ENCODE measurements at regions not wholly inside any gene's neighbourhood (a gene's known extent, or its start where the extent isn't known, plus 50 kb on each side); places are given as distances from the start of the nearest gene placed in this dataset.

GRCh38 chr3:153469162-153469561 is 307.1 kb downstream of the RAP2B start:
- H3K4me3 ChIP-seq: no peak overlapping the region
- WGBS, 4 donors: 88 to 91% (median 88%) methylated on average over 1 of the region's 1 CpG
- intact Hi-C loops (cut with DNase I): no loop called here
- H3K27ac ChIP-seq: no peak overlapping the region
- no peak for DNase-seq
- H3K9me3 ChIP-seq (replicated peaks in 1 of 3): no peaks in the 10 kb centered on the region
- TF ChIP-seq CTCF (IDR thresholded peaks at IDR 0.05) (no peak), POLR2A (IDR thresholded peaks at IDR 0.05) (no peak)
- H3K27me3 ChIP-seq: no peaks in the 10 kb centered on the region
- no peaks in the 10 kb centered on the region for H3K4me1 ChIP-seq (replicated peaks in 1 of 2)
- H3K36me3 ChIP-seq (replicated peaks in 1 of 2): no peaks in the 10 kb centered on the region

- intact Hi-C loops (cut with DNase I): no loop called here
- no peak overlapping the region for H3K27ac ChIP-seq
- WGBS, 4 donors: 49 to 59% (median 58%) methylated on average over 3 of the region's 3 CpGs
- H3K9me3 ChIP-seq (replicated peaks in 1 of 3): no peaks in the 10 kb centered on the region
- TF ChIP-seq POLR2A (IDR thresholded peaks at IDR 0.05) (no peak), CTCF (IDR thresholded peaks at IDR 0.05) (no peak)
- H3K27me3 ChIP-seq: no peaks in the 10 kb centered on the region
- no peak for DNase-seq
- H3K4me3 ChIP-seq: no peak overlapping the region
- no peaks in the 10 kb centered on the region for H3K36me3 ChIP-seq (replicated peaks in 1 of 2)
- no peaks in the 10 kb centered on the region for H3K4me1 ChIP-seq (replicated peaks in 1 of 2)
Measured at GRCh38 chr3:153484842-153485241, 322.8 kb downstream of the RAP2B start.

- Histone ChIP-seq H3K9me3 (replicated peaks in 1 of 3) (no peaks in the 10 kb centered on the region), H3K27me3 (no peaks in the 10 kb centered on the region), H3K4me1 (replicated peaks in 1 of 2) (no peaks in the 10 kb centered on the region), H3K27ac (no peak overlapping the region), H3K36me3 (replicated peaks in 1 of 2) (no peaks in the 10 kb centered on the region), H3K4me3 (no peak overlapping the region)
- intact Hi-C loops (cut with DNase I): no loop called here
- TF ChIP-seq POLR2A (IDR thresholded peaks at IDR 0.05): no peak
- no peak for TF ChIP-seq CTCF (IDR thresholded peaks at IDR 0.05)
- no peak for DNase-seq
Measured at GRCh38 chr3:153495422-153495821, 333.4 kb downstream of the RAP2B start.

GRCh38 chr3:153502682-153503081 is 340.7 kb downstream of the RAP2B start:
- intact Hi-C loops (cut with DNase I): no loop called here
- H3K36me3 ChIP-seq (replicated peaks in 1 of 2): no peaks in the 10 kb centered on the region
- DNase-seq: no peak
- no peaks in the 10 kb centered on the region for H3K9me3 ChIP-seq (replicated peaks in 1 of 3)
- WGBS, 4 donors: 76 to 81% (median 80%) methylated on average over 1 of the region's 1 CpG
- no peaks in the 10 kb centered on the region for H3K27me3 ChIP-seq
- no peak for TF ChIP-seq CTCF (IDR thresholded peaks at IDR 0.05)
- no peak for TF ChIP-seq POLR2A (IDR thresholded peaks at IDR 0.05)
- no peak overlapping the region for H3K4me3 ChIP-seq
- no peaks in the 10 kb centered on the region for H3K4me1 ChIP-seq (replicated peaks in 1 of 2)
- H3K27ac ChIP-seq: no peak overlapping the region

Measured in adrenal gland (tissue), 9 donors.